ENCODE measurements at regions not wholly inside any gene's neighbourhood (a gene's known extent, or its start where the extent isn't known, plus 50 kb on each side); places are given as distances from the start of the nearest gene placed in this dataset.
A peak's percentile ranks its signal among the peaks of the same experiment; 100 is the strongest.

- no peak for DNase-seq (ENCODE audit: low read depth)
Measured at GRCh38 chr13:109517517-109517916, 268.9 kb downstream of the IRS2 start.

DNA sequence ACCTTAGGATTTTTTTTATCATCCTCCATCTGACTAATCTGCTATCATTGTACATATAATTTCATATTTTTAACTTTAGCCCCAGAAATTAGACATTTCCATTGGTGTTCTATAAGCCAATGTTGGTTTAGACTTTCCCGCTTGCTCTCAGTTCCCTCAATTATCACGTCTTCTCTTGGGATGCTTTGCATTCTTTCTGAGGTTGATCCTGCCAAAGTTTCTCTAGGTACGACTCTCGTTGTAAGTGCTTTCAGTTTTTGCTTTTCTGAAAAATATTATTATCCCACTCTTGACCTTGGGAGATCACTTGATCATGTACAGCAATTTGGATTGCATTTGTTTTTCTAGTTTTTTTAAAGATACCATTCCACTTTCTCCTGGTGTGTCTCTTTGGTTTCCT, 270.2 kb downstream of the IRS2 start:
- no peak for DNase-seq (ENCODE audit: low read depth)

- DNase-seq (ENCODE audit: low read depth) = no peak
Measured at GRCh38 chr13:109510013-109510412, 276.4 kb downstream of the IRS2 start.

GRCh38 chr13:109509154-109509900, 277.1 kb downstream of the IRS2 start:
- DNase-seq (ENCODE audit: low read depth) = peak; percentile 51

DNA sequence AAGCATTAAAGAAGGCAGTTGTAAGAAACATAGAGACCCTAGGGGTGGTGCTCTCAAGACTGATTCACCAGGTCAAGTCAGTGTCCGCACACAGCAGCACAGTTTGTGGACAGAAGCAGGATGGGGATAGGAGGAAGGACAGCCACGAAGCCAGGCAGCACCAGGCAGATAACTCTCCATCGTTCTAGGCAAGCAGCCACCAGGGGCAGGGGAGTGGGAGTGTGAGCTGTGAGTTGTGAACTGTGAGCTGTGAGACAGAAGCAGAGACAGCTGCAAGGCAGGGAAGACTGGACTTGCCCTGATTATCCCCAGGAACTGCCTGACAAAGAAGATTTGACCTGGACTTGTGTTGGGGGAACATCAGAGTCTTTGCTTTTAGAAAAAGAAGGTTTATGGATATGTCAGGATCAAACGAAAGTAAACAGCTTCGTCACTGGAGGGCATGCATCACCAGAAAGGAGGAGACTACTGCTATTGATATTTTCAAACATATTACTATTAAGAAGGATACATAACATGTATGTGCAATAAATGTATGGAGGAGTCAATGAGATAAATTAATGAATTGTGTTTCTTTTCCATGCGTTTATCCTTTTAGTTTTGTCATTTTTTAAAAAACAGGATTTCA, 286.1 kb downstream of the IRS2 start:
- no peak for DNase-seq (ENCODE audit: low read depth)

DNA sequence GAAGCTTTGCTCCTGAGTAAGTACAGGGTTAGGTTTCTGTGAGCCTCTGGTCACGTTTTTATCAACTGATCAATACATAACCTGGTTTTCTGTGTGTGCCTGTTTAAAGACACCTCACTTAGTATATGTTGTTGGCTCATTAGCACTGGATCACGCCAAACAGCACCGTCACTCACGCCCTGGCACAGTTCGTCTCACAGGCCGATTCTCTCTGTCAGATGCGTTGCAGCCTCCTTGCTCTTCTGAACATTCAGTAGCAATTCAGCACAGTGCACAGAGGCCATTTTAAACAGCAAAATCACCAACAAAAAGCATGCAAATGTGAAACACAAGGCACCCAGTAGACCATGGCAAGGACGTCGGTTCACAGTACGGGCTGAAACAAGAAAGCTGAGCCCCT, 288.5 kb downstream of the IRS2 start:
- no peak for DNase-seq (ENCODE audit: low read depth)

GRCh38 chr13:109496216-109496615, 290.2 kb downstream of the IRS2 start:
- no peak for DNase-seq (ENCODE audit: low read depth)

GRCh38 chr13:109494925-109495369, 291.4 kb downstream of the IRS2 start:
- DNase-seq (ENCODE audit: low read depth) = peak; percentile 81

DNA sequence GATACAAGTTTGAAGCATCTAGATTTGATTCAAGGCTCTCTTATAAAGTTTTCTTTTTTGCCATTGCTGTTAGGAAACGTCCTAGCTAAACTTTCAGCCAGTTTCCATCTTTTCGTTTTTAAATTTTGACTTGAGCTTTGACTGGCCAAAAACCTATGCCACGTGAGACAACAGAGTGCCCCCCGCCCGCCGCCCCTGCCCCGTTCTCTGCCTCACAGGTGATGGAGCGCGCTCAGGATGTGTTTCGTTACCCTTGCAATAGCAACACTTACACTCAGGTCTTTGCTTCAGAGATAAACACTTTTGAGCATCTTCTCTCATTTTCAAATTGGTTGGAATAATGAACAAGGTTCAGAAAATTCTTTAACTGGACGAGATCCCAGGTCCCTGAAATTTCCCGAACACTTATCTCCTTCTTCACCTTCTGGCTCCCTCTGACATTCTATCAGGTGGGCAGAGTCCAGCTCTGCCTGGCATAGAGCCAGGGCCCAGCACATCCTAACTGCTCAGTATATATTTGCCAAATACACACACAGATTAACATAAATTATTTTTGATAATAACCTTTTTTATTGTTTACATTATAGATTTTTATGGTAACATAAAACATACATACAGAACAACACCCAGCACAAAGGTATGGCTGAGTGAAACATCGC, 301.1 kb downstream of the IRS2 start:
- DNase-seq (ENCODE audit: low read depth) = no peak

GRCh38 chr13:109483284-109483683, 303.1 kb downstream of the IRS2 start:
- no peak for DNase-seq (ENCODE audit: low read depth)

DNA sequence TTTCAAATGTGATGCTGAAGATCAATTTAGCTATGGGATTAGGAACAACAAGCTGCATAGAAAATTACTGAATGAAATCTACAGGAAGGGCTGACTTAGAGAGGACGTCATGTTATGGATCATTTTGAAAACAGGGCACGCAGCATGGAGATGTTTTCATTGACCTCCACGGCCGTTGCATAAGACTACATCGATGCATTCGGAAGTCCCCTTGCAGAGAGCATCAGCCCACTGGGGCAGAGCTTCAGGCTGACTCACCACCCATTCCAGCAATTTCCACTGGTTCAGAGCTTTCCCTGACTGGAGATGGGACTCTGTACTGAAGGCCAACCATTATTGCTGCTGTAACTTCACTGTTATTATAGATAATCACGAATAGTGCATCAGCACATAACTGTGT, 305.3 kb downstream of the IRS2 start:
- no peak for DNase-seq (ENCODE audit: low read depth)

GRCh38 chr13:109480011-109480955, 306.1 kb downstream of the IRS2 start:
- no peak for DNase-seq (ENCODE audit: low read depth)

- no peak for DNase-seq (ENCODE audit: low read depth)
Measured at GRCh38 chr13:109479534-109479933, 306.8 kb downstream of the IRS2 start.

DNA sequence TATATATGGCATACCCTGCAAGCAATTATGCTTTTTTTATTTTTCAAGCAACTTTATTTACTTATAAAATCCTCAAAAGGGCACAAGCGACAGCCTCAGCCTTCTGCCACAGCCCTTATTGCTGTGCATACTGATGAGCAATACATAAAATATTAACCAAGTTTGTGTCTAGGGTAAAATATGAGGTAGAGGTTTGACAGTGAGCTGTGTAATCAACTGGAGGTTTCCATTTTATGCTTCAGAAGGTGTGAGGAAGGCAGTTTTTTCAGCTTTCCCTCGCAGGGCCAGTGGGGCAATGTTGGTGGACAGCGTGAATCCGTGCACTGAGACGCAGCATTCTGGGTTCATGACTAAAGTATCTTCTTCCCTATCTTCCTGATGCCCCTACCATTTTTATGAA, 310.4 kb downstream of the IRS2 start:
- no peak for DNase-seq (ENCODE audit: low read depth)

DNA sequence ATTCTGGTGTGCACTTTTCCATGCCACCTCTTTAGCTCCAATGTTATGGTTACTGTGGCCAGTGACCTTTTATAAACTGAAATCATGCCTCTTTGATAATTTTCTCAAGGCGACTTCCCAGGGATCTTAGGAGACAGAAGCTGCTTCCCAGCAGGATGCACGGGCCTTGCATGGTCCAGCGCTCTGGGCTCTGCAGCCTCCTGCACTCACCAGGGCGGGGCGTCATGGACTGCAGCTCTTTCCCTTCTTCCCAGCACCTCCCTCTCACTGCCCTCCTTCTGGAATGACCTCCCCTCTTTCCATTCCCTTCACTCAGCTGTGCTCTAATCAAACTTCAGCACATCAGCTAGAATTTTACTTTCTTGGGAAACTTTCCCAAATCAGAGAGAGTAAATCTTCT, 318.3 kb downstream of the IRS2 start:
- DNase-seq (ENCODE audit: low read depth) = no peak

DNA sequence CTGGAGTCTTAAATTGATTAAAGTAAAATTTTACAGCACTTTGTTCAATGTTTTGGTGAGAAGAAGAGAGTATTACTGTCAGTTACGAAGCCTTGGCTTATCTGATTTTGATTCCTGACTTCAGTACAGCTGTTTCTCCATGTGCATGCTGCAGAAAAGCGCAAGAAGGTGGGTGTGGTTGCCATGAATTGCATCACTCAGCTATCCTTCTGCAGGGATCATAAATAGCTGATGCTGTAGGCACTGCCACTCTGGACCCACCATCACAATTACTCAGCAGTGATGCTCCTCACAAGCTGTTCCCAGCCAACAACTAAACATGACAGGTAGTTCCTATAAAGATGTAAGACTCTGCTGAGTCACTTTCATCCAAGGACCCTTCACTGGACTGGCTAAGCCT, 321.2 kb downstream of the IRS2 start:
- no peak for DNase-seq (ENCODE audit: low read depth)

DNA sequence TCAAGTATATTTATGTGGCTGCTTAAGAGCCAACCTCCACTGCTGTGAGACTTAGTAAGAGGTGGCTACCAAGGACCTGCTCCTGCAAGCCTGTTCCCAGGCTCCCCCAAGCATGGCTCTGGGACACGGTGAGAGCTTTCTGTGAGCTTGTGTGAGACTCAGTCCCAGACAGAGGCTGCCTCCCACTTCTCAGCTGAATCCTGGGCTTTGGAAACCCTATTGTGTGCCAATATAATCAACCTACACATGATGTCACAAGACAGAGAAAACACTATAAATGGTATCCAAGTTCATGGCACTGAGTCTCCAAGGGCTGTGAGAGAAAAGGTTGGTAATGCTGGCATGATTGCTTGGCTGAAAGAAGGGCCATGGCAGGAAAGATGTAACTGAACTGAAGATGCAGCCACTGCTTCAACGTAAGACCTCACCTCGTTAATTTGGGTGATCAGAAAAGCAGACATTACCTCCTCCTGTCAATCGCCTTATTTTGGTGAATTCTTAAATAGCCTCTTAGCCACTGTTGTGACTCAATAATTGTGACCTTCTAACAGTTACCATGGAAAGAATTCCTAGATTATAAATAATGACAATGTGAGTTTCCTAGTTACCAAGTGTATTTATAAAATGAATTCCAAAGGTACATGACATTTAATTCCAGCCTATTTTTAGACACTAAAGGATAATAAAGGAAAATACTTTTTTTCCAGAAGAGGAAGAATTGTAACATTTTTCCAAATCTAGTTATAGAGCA, 332.0 kb downstream of the IRS2 start:
- DNase-seq (ENCODE audit: low read depth) = peak; percentile 43

DNA sequence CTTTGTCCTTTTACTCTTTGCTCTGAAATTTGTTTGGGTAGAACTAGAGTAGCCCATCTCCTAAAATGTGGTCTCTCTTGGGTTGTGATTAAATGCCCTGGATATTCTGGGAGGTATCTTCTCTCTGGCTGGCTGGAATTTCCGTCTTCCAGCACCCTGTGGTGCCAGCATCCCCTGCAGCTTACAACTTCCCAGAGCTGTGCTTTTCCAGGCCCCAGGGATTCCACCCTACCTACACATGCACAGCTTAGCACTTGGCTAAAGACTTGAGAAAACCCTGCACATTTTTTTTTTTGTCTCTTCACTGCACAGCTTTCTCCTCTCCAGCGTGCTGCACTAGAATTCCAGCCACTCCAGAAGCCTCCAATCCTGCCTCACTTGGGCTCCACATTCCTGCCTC, 334.7 kb downstream of the IRS2 start:
- no peak for DNase-seq (ENCODE audit: low read depth)

- DNase-seq (ENCODE audit: low read depth) = no peak
Measured at GRCh38 chr13:109448629-109449028, 337.8 kb downstream of the IRS2 start.

- peak; percentile 57 for DNase-seq (ENCODE audit: low read depth)
Measured at GRCh38 chr13:109447667-109448066, 338.7 kb downstream of the IRS2 start.

DNA sequence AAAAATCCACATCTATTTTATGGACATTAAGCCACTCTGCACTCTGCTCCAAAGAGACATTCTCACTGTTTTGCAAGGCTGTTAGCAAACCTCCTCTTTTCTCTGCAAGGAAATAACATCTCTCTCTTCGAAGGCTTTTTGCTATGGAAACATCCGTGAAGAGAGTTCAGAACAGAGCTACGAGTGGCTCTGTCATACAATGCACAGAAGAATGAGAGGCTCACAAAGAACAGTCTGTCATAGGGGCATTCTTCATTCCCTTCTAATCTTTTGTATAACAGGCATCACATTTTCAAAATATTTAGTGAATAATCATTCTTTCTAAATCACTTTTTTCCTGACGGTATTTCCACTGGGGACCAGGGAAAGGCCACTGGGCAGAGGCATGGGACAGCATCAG, 346.1 kb downstream of the IRS2 start:
- no peak for DNase-seq (ENCODE audit: low read depth)
